H1 (cell line): ENCODE measurements at regions not wholly inside any gene's neighbourhood (a gene's known extent, or its start where the extent isn't known, plus 50 kb on each side); places are given as distances from the start of the nearest gene placed in this dataset.

Experiments
- CTCF ChIA-PET: fragments of 300-600 bp; sonication (Branson Sonifier 250); formaldehyde crosslinking; loops from one replicate; lab custom pipeline; 2021; ENCODE audit not compliant: partially characterized antibody; lab: Charles Lee
- POLR2A ChIA-PET: fragments of 300-600 bp; sonication (Branson Sonifier 250); formaldehyde crosslinking; loops from one replicate; lab custom pipeline; 2021; ENCODE audit warnings: inconsistent platforms; ENCODE audit not compliant: partially characterized antibody; lab: Charles Lee
- DNase-seq, 2 experiments: peaks; one replicate each; pipeline versions ENCODE4 v3.0.0 to v3.0.0-alpha.2; 2010 to 2022; ENCODE audit warnings: low spot score in 2 of 2, low read depth in 1 of 2, mixed read lengths in 1 of 2
- FAIRE-seq: peaks from 2 replicates; lab custom pipeline; 2011; peaks lifted over from hg19 to GRCh38; lab: Jason Lieb, UNC
- H2AFZ ChIP-seq: 2 replicates; pipeline ENCODE4 v1.8.1; 2012; ENCODE audit warnings: low read length, inconsistent platforms
- H2AK5ac ChIP-seq: 2 replicates; pipeline ENCODE4 v1.6.1; 2013; ENCODE audit warnings: low read depth, low read length
- H2BK120ac ChIP-seq: replicated peaks from 2 replicates; pipeline ENCODE3; 2013; ENCODE audit warnings: low read depth, low read length, inconsistent platforms
- H2BK12ac ChIP-seq: 2 replicates; pipeline ENCODE4 v1.6.1; 2013; ENCODE audit warnings: low read depth, low read length
- H2BK15ac ChIP-seq: 2 replicates; pipeline ENCODE4 v1.6.1; 2013; ENCODE audit warnings: low read length
- H2BK20ac ChIP-seq: 2 replicates; pipeline ENCODE4 v1.6.1; 2013; ENCODE audit warnings: low read length
- H2BK5ac ChIP-seq: 2 replicates; pipeline ENCODE4 v1.6.1; 2013; ENCODE audit warnings: low read depth, low read length
- H3K14ac ChIP-seq: 2 replicates; pipeline ENCODE4 v1.6.1; 2013; ENCODE audit warnings: inconsistent platforms; ENCODE audit not compliant: insufficient read length
- H3K18ac ChIP-seq: 2 replicates; pipeline ENCODE4 v1.6.1; 2013; ENCODE audit warnings: low read length; ENCODE audit errors: extremely low read depth
- H3K23ac ChIP-seq: 2 replicates; pipeline ENCODE4 v1.6.1; 2013; ENCODE audit warnings: inconsistent platforms; ENCODE audit not compliant: insufficient read length
- H3K23me2 ChIP-seq: 2 replicates; pipeline ENCODE4 v1.6.1; 2013; ENCODE audit warnings: low read depth, low read length
- H3K27ac ChIP-seq: 2 replicates; pipeline ENCODE4 v1.6.1; 2011; ENCODE audit warnings: low read depth, low read length, inconsistent platforms
- H3K27me3 ChIP-seq, 4 experiments: replicated peaks in 1 of 4; 1 replicate in 1 of 4; 2 replicates in 3 of 4; pipeline versions ENCODE4 v1.6.1 to v1.8.1; 2011 to 2013; ENCODE audit warnings: low read length in 3 of 4, mild to moderate bottlenecking in 3 of 4, inconsistent platforms in 2 of 4, mixed read lengths in 2 of 4, moderate library complexity in 1 of 4; ENCODE audit not compliant: control insufficient read depth in 3 of 4, insufficient read depth in 3 of 4; ENCODE audit errors: extremely low read depth in 1 of 4
- H3K36me3 ChIP-seq, 4 experiments: 2 replicates each; pipeline versions ENCODE4 v1.6.1 to v1.8.1; 2011 to 2013; ENCODE audit warnings: mild to moderate bottlenecking in 4 of 4, low read length in 3 of 4, moderate library complexity in 2 of 4, control low read depth in 1 of 4, inconsistent platforms in 1 of 4; ENCODE audit not compliant: insufficient read depth in 4 of 4, control insufficient read depth in 2 of 4
- H3K4ac ChIP-seq: replicated peaks from 2 replicates; pipeline ENCODE3; 2013; ENCODE audit warnings: low read length, low read depth, mixed read lengths, inconsistent platforms; ENCODE audit not compliant: insufficient read length
- H3K4me1 ChIP-seq, 4 experiments: replicated peaks in 1 of 4; 1 replicate in 1 of 4; 2 replicates in 3 of 4; pipeline versions ENCODE4 v1.6.1 to v1.8.1; 2011 to 2013; ENCODE audit warnings: low read length in 3 of 4, inconsistent platforms in 2 of 4, mixed read lengths in 1 of 4; ENCODE audit not compliant: insufficient read depth in 4 of 4, control insufficient read depth in 3 of 4
- H3K4me2 ChIP-seq, 2 experiments: 2 replicates each; pipeline versions ENCODE4 v1.6.1 to v1.8.1; 2011 to 2013; ENCODE audit warnings: low read depth in 2 of 2, low read length in 2 of 2, control low read depth in 1 of 2, inconsistent platforms in 1 of 2, mild to moderate bottlenecking in 1 of 2; ENCODE audit not compliant: insufficient read depth in 1 of 2
- H3K4me3 ChIP-seq, 4 experiments: fragments of 200-600, 300-600 bp in 1 of 4; sonication (generic), shearing (Covaris generic), sonication (Bioruptor Twin) in 1 of 4; 2 replicates each; pipeline versions ENCODE4 v1.5.1 to v1.8.1; 2011 to 2016; ENCODE audit warnings: low read length in 4 of 4, low read depth in 3 of 4, control low read depth in 2 of 4, inconsistent platforms in 2 of 4, mild to moderate bottlenecking in 2 of 4, mixed read lengths in 1 of 4, moderate library complexity in 1 of 4; ENCODE audit not compliant: insufficient read depth in 2 of 4; ENCODE audit errors: extremely low read depth in 1 of 4
- H3K56ac ChIP-seq: replicated peaks from 2 replicates; pipeline ENCODE3; 2013; ENCODE audit warnings: low read depth, mild to moderate bottlenecking, mixed read lengths, low read length, inconsistent platforms; ENCODE audit not compliant: insufficient read length
- H3K79me1 ChIP-seq: 2 replicates; pipeline ENCODE4 v1.6.1; 2013; ENCODE audit warnings: low read depth, low read length, control low read depth
- H3K79me2 ChIP-seq, 2 experiments: 2 replicates each; pipeline versions ENCODE4 v1.6.1 to v1.8.1; 2012 to 2013; ENCODE audit warnings: low read length in 2 of 2, mild to moderate bottlenecking in 2 of 2, inconsistent platforms in 1 of 2; ENCODE audit not compliant: insufficient read depth in 2 of 2, control insufficient read depth in 1 of 2
- H3K9ac ChIP-seq, 4 experiments: replicated peaks in 1 of 4; 1 replicate in 1 of 4; 2 replicates in 3 of 4; pipeline versions ENCODE4 v1.6.1 to v1.8.1; 2011 to 2013; ENCODE audit warnings: low read depth in 3 of 4, low read length in 3 of 4, control low read depth in 2 of 4, mild to moderate bottlenecking in 2 of 4, moderate library complexity in 2 of 4, inconsistent platforms in 1 of 4; ENCODE audit errors: extremely low read depth in 1 of 4
- H3K9me3 ChIP-seq, 2 experiments: 2 replicates each; pipeline versions ENCODE4 v1.6.1 to v1.8.1; 2012 to 2013; ENCODE audit warnings: mild to moderate bottlenecking in 2 of 2, moderate library complexity in 2 of 2, control low read depth in 1 of 2, inconsistent platforms in 1 of 2, low read depth in 1 of 2, low read length in 1 of 2, mixed read lengths in 1 of 2; ENCODE audit not compliant: insufficient read depth in 2 of 2
- H4K20me1 ChIP-seq, 2 experiments: replicated peaks in 1 of 2; 2 replicates each; pipeline versions ENCODE3 to v1.8.1; 2011 to 2013; ENCODE audit warnings: inconsistent platforms in 2 of 2, low read length in 2 of 2, mild to moderate bottlenecking in 1 of 2; ENCODE audit not compliant: insufficient read depth in 2 of 2, control insufficient read depth in 1 of 2
- H4K5ac ChIP-seq: 2 replicates; pipeline ENCODE4 v1.6.1; 2013; ENCODE audit warnings: low read length, low read depth, mixed read lengths, inconsistent platforms; ENCODE audit not compliant: insufficient read length
- H4K8ac ChIP-seq: 2 replicates; pipeline ENCODE4 v1.8.0; 2013; ENCODE audit warnings: mild to moderate bottlenecking, moderate library complexity, low read length, inconsistent platforms; ENCODE audit not compliant: insufficient read depth; ENCODE audit errors: extremely low read depth
- H4K91ac ChIP-seq: replicated peaks from 2 replicates; pipeline ENCODE3; 2013; ENCODE audit warnings: low read length, mixed read lengths, inconsistent platforms; ENCODE audit not compliant: insufficient read length
- CREB1 ChIP-seq: IDR thresholded peaks from 2 replicates; pipeline ENCODE4 v1.6.1; 2012; ENCODE audit warnings: inconsistent platforms
- EGR1 ChIP-seq: IDR thresholded peaks from 2 replicates; pipeline ENCODE4 v1.6.1; 2011; ENCODE audit warnings: low read depth, low read length, borderline replicate concordance
- GTF2F1 ChIP-seq: IDR thresholded peaks from 2 replicates; pipeline ENCODE4 v1.6.1; 2012; ENCODE audit warnings: low read depth, low read length, improper control_type of control experiment, borderline replicate concordance
- HDAC6 ChIP-seq: IDR thresholded peaks from one replicate; pipeline ENCODE4 v1.7.1; 2012; ENCODE audit warnings: low read depth, mild to moderate bottlenecking, inconsistent platforms, low read length, moderate library complexity
- NANOG ChIP-seq: IDR thresholded peaks from 2 replicates; pipeline ENCODE4 v1.6.1; 2011; ENCODE audit warnings: low read length, low read depth, mild to moderate bottlenecking, inconsistent platforms; ENCODE audit not compliant: insufficient read depth, poor library complexity, severe bottlenecking
- POLR2A ChIP-seq, 2 experiments: IDR thresholded peaks; 1 replicate in 1 of 2; 2 replicates in 1 of 2; pipeline ENCODE4 v1.6.1; 2011; ENCODE audit warnings: low read depth in 2 of 2, low read length in 2 of 2, mild to moderate bottlenecking in 2 of 2; ENCODE audit errors: control extremely low read depth in 1 of 2
- RBBP5 ChIP-seq: IDR thresholded peaks from 2 replicates; pipeline ENCODE4 v1.7.1; 2012; ENCODE audit warnings: low read depth, mild to moderate bottlenecking, inconsistent platforms, low read length, moderate library complexity, borderline replicate concordance
- RXRA ChIP-seq: IDR thresholded peaks from 2 replicates; pipeline ENCODE4 v1.6.1; 2011; ENCODE audit warnings: low read depth, mild to moderate bottlenecking, low read length, moderate library complexity; ENCODE audit not compliant: insufficient read depth
- SAP30 ChIP-seq: fragments of 300-600 bp; sonication (generic); IDR thresholded peaks from 2 replicates; pipeline ENCODE4 v1.7.1; 2012; ENCODE audit warnings: low read length, moderate library complexity, mild to moderate bottlenecking, inconsistent platforms; ENCODE audit not compliant: insufficient read depth, insufficient replicate concordance
- SP1 ChIP-seq: IDR thresholded peaks from 2 replicates; pipeline ENCODE4 v1.6.1; 2011; ENCODE audit warnings: low read depth, low read length
- SRF ChIP-seq: IDR thresholded peaks from 2 replicates; pipeline ENCODE4 v1.6.1; 2011; ENCODE audit warnings: mild to moderate bottlenecking, low read depth, low read length, moderate library complexity
- SUZ12 ChIP-seq: fragments of 200-600 bp; sonication (generic); IDR thresholded peaks from 2 replicates; pipeline ENCODE4 v1.6.1; 2012; ENCODE audit warnings: mild to moderate bottlenecking, inconsistent platforms, low read length, moderate library complexity, mixed read lengths
- TAF7 ChIP-seq: optimal IDR thresholded peaks from 2 replicates; pipeline ENCODE3; 2011; ENCODE audit warnings: low read depth, mild to moderate bottlenecking, inconsistent platforms, low read length, moderate library complexity, borderline replicate concordance
- YY1 ChIP-seq: IDR thresholded peaks from 2 replicates; pipeline ENCODE4 v1.6.1; 2011; ENCODE audit warnings: low read depth, mild to moderate bottlenecking, low read length
- WGBS, 2 experiments: shearing (Covaris generic) in 1 of 2; methylation state at CpG; one replicate each; pipeline versions ENCODE4 v1.1.6 to v1.1.7; 2013 to 2015; ENCODE audit warnings: low lambda C conversion rate in 2 of 2, mixed read lengths in 2 of 2, inconsistent platforms in 1 of 2, low coverage in 1 of 2, missing lambda C conversion rate in 1 of 2; ENCODE audit not compliant: insufficient replicate concordance in 2 of 2, insufficient coverage in 1 of 2, insufficient read length in 1 of 2; ENCODE audit errors: extremely low coverage in 1 of 2, missing lambda C conversion rate in 1 of 2; 5-methylcytosine and 5-hydroxymethylcytosine counted together

DNA sequence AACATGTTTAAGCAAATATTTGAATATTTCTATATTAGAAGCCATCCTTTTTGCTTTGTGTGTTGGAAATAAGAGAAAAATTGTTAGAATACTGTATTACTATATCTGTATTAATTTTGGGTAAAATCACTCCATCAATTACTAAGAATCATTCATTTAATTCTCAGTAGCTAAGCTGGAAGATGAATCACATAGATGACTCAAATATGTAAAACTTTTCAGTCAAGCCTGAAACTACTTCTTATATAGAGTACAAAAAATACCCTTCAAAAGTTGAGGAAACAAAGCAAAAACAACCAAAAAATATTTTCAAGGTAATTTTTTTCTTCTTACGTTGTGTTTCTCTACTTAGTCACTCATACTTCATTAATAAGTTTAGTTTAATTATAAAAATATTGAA lies 205.7 kb upstream of the ROBO1 start:
- no peaks in the 10 kb centered on the region for H3K27me3 ChIP-seq
- H2BK15ac ChIP-seq = no peak overlapping the region
- H3K4me1 ChIP-seq = no peaks in the 10 kb centered on the region
- no peak overlapping the region for H2BK120ac ChIP-seq
- CTCF ChIA-PET = no interaction called here
- no peak overlapping the region for H3K4me2 ChIP-seq
- no peak overlapping the region for H3K14ac ChIP-seq
- no peaks in the 10 kb centered on the region for H4K20me1 ChIP-seq
- 0 out of 4 replicates have a peak, but pooled peaks cover 0 to 2% of the 10 kb centered on the region in 2 experiments for H3K9me3 ChIP-seq
- no peak overlapping the region for H3K4me3 ChIP-seq
- no peak overlapping the region for H3K56ac ChIP-seq
- no peak overlapping the region for H3K23ac ChIP-seq
- H3K4ac ChIP-seq = no peak overlapping the region
- H2BK12ac ChIP-seq = no peak overlapping the region
- DNase-seq = no peak
- no peak overlapping the region for H3K27ac ChIP-seq
- no peak for FAIRE-seq
- H3K36me3 ChIP-seq = no peaks in the 10 kb centered on the region
- TF ChIP-seq RXRA (no peak), SRF (no peak), YY1 (no peak), SUZ12 (no peak), SP1 (no peak), CREB1 (no peak), TAF7 (no peak), EGR1 (no peak), NANOG (no peak), POLR2A (IDR thresholded peaks at IDR 0.05; ENCODE audit: control extremely low read depth in 1 of 2, low read depth in 2 of 2, low read length in 2 of 2) (no peak), HDAC6 (no peak), RBBP5 (no peak), GTF2F1 (no peak), SAP30 (no peak)
- no peaks in the 10 kb centered on the region for H3K79me2 ChIP-seq
- no peak overlapping the region for H4K5ac ChIP-seq
- H3K79me1 ChIP-seq = no peaks in the 10 kb centered on the region
- H4K8ac ChIP-seq = no peak overlapping the region
- no peak overlapping the region for H3K9ac ChIP-seq
- no peak overlapping the region for H3K18ac ChIP-seq
- 96% methylated on average over 1 of the region's 1 CpG; no CpG with 5 or more reads in 1 of the 2 experiments for WGBS, 2 experiments
- no peak overlapping the region for H2BK20ac ChIP-seq
- POLR2A ChIA-PET = no interaction called here
- H4K91ac ChIP-seq = no peak overlapping the region
- no peaks in the 10 kb centered on the region for H3K23me2 ChIP-seq
- H2BK5ac ChIP-seq = no peak overlapping the region
- no peak overlapping the region for H2AFZ ChIP-seq
- no peak overlapping the region for H2AK5ac ChIP-seq
